ENCODE measurements at regions not wholly inside any gene's neighbourhood (a gene's known extent, or its start where the extent isn't known, plus 50 kb on each side); places are given as distances from the start of the nearest gene placed in this dataset.

DNA sequence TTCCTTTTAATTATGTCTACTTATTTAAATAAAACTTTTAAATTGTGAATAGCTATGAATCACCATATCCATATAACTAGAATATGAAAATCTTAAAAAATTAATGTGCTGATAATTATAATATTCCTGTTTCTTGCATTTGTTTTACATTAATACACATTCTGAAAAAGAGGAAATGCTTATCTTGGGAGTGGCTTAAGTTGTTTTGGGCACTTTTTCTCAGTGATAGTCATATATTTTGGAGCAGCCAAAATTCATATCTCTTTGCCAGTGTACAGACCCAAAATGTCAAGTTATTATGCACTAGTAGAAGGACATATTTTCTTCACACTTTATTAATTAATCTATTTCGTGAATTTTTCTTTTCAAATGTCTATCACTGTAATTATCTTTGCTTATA is 838.5 kb downstream of the USP25 start:
- no peak overlapping the region for H3K27ac Mint-ChIP-seq
- no peaks in the 10 kb centered on the region for H3K4me1 Mint-ChIP-seq
- no peaks in the 10 kb centered on the region for H3K27me3 Mint-ChIP-seq
- H3K4me3 Mint-ChIP-seq = no peak overlapping the region
- no peak for DNase-seq
- no peaks in the 10 kb centered on the region for H3K36me3 Mint-ChIP-seq
- H3K9me3 Mint-ChIP-seq = no peaks in the 10 kb centered on the region

DNA sequence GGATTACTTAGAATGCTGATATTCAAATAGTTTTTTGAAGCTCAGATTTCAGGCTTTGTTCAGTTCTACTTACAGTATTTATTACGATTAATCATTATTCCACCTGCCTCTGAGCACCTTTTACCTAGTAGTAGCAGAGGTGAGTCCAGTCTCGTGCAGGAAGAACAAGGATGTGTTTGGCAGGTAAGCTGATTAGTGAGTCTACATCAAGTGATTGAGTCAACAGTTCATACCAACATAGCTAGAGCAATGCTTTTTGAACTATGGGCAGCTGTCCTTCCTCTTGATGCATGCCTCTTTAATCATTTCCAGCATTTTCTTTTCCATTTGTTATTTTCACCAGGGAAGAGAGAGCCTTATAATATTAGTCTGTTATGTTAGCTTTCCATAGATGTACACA is 838.9 kb downstream of the USP25 start:
- no peak overlapping the region for H3K4me3 Mint-ChIP-seq
- DNase-seq = no peak
- H3K36me3 Mint-ChIP-seq = no peaks in the 10 kb centered on the region
- no peaks in the 10 kb centered on the region for H3K9me3 Mint-ChIP-seq
- H3K27ac Mint-ChIP-seq = no peak overlapping the region
- no peaks in the 10 kb centered on the region for H3K4me1 Mint-ChIP-seq
- no peaks in the 10 kb centered on the region for H3K27me3 Mint-ChIP-seq

DNA sequence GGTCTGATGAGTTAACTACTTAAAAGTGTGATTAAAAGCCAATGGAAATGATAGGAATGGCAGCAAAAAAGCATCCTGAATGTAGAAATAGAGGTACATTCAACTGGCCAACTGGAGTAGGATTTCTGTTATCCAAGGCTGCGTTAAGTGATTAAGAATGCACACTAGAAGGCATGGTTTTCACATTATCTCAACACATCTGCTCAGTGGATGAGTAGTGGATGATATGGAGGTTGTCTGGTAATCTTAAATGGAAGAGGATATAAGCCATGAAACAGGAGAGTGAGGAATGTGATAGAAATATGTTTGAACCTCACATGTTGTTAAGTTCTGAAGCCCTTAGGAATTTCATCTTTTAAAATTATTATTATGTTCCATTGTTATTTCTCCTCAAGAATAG is 839.9 kb downstream of the USP25 start:
- Mint-ChIP-seq H3K27me3 (no peaks in the 10 kb centered on the region), H3K4me3 (no peak overlapping the region), H3K4me1 (no peaks in the 10 kb centered on the region), H3K9me3 (no peaks in the 10 kb centered on the region), H3K27ac (no peak overlapping the region), H3K36me3 (no peaks in the 10 kb centered on the region)
- no peak for DNase-seq

DNA sequence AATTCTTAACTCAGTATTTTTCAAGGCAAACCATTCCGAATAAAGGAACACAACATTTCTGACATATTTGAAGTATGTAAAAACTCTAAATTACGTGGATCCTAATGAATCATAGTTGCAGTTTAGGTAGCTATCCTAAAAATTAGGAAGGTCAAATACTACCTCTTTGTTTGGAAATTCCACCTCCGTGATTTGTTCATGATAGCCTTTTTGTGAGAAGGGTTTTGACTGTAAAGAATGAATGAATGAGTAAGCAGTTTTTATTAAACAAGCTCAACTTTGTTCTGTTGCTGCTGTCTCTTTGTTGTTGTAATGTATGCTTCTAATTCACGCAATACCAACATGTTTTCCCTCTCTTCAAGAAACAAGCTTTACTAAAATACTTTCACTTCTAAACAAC is 840.4 kb downstream of the USP25 start:
- H3K4me3 Mint-ChIP-seq = no peak overlapping the region
- no peaks in the 10 kb centered on the region for H3K27me3 Mint-ChIP-seq
- no peak for DNase-seq
- H3K36me3 Mint-ChIP-seq = no peaks in the 10 kb centered on the region
- H3K4me1 Mint-ChIP-seq = no peaks in the 10 kb centered on the region
- H3K27ac Mint-ChIP-seq = no peak overlapping the region
- H3K9me3 Mint-ChIP-seq = no peaks in the 10 kb centered on the region

DNA sequence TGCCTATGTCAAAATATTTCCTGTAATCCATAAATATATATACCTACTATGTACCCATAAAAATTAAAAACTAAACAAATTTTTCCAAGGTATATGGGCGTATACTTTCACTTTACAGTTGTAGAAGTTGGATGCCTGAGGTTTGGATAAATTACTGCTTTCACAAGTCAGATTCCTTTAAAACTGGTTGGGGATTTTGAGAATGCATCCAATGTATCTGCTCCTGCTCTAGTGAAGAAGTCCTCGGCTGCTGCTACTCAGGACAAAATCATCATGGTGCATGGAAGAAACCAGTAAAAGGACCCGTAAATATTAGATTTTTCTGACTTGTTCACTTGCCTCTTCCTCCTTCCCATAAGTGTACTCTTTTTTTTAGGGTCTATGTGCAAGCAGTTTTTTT is 841.1 kb downstream of the USP25 start:
- Mint-ChIP-seq H3K4me3 (no peak overlapping the region), H3K27ac (no peak overlapping the region), H3K4me1 (no peaks in the 10 kb centered on the region), H3K9me3 (no peaks in the 10 kb centered on the region), H3K27me3 (no peaks in the 10 kb centered on the region), H3K36me3 (no peaks in the 10 kb centered on the region)
- DNase-seq = no peak

DNA sequence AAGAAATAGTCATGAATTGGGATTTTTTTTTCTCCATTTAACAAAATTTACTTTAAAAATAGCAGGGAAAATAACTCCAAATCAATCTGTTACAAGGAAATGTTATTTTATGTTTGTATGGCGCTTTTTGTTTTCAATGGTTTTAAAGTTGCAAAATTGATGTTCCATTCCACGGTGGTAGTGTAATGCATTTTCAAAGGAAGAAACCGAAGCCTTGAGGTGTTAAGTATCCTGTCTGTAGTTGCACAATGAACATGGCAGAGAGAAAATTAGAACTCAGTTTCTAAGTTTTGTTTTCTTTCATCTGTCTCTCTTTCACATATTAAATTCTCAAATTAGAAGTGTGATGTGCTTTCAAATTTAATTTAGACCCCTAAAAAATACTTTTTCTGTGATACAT is 841.8 kb downstream of the USP25 start:
- Mint-ChIP-seq H3K27ac (no peak overlapping the region), H3K4me3 (no peak overlapping the region), H3K27me3 (no peaks in the 10 kb centered on the region), H3K9me3 (no peaks in the 10 kb centered on the region), H3K4me1 (no peaks in the 10 kb centered on the region), H3K36me3 (no peaks in the 10 kb centered on the region)
- no peak for DNase-seq

DNA sequence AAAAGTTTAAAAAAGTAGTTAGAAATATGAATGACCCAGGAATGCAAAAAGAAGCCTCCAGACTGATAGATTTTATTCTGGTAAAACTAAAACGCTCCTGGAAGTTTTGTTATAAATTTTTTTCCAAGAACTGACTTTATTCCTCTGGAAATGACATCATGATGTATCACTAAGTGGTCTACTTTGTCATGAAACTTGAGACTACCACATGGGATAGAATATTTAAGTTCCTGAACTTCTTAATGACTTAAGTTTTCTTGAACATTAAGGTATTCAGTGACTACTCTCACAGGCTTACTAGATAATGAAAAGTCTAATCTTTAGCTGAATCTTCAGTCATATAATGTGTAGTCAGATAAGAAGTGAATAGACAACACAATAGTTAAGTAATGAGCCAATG is 842.2 kb downstream of the USP25 start:
- Mint-ChIP-seq H3K27me3 (no peaks in the 10 kb centered on the region), H3K4me1 (no peaks in the 10 kb centered on the region), H3K27ac (no peak overlapping the region), H3K4me3 (no peak overlapping the region), H3K36me3 (no peaks in the 10 kb centered on the region), H3K9me3 (no peaks in the 10 kb centered on the region)
- no peak for DNase-seq

DNA sequence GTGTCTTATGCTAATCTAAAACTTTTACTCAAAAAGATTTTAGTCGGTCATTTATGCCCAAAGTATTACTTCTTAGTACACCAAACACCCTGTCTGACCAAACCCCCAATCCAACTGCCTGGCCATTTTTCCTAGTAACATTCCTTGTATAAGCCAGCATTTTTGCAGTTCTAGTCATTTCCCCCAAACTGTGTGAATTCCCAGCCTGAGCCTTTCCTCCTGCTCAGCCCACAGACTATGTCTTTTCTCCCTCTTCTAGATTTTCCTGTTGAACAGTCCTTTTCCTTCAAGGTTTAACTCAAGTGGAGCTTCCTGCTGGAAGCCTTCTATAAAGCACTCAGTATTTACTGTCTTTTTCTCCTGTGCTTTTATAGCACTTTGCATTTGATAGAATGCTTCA is 843.8 kb downstream of the USP25 start:
- no peaks in the 10 kb centered on the region for H3K9me3 Mint-ChIP-seq
- no peaks in the 10 kb centered on the region for H3K36me3 Mint-ChIP-seq
- H3K4me1 Mint-ChIP-seq = no peaks in the 10 kb centered on the region
- DNase-seq = no peak
- H3K27ac Mint-ChIP-seq = no peak overlapping the region
- no peaks in the 10 kb centered on the region for H3K27me3 Mint-ChIP-seq
- no peak overlapping the region for H3K4me3 Mint-ChIP-seq

DNA sequence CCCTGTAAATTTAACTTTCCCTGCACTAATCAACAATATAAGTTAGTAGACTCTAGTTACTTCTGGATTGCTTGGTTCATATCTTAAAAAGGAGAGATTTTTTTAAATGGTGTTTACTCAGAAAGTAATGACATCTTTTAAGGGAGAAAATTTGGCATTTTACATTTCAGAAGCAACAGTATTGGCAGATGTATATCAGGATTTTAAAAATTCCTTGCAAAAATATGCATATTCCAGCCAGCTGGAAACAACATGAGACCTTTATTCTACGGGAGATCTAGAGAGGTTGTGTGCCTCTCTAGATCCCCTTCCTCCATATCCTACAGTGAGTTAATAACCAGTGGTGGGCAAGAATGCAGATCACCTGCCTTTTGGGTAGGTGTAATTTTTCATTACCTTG is 848.2 kb downstream of the USP25 start:
- DNase-seq = no peak
- Mint-ChIP-seq H3K27me3 (no peaks in the 10 kb centered on the region), H3K36me3 (no peaks in the 10 kb centered on the region), H3K4me1 (no peaks in the 10 kb centered on the region), H3K4me3 (no peak overlapping the region), H3K27ac (no peak overlapping the region), H3K9me3 (no peaks in the 10 kb centered on the region)

DNA sequence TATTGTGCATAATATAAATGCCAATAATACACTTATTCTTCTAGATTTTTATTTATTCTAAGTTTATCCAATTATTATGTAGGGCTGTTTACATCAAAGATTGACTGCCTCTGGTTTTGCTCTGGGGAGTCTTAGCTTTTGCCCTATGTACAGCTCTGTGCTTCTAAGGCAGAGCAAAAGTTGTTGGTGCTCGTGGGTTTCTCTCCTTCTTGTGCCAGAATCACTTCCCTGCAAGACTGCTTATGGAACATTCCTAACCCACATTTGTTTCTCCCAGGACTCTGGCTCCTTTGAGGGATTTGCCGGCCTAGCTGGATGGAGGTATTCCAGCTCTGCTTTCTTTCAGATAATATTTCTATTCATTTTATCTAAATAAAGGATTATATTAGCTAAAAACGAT is 849.1 kb downstream of the USP25 start:
- Mint-ChIP-seq H3K27ac (no peak overlapping the region), H3K4me1 (no peaks in the 10 kb centered on the region), H3K9me3 (no peaks in the 10 kb centered on the region), H3K4me3 (no peak overlapping the region), H3K27me3 (no peaks in the 10 kb centered on the region), H3K36me3 (no peaks in the 10 kb centered on the region)
- no peak for DNase-seq

DNA sequence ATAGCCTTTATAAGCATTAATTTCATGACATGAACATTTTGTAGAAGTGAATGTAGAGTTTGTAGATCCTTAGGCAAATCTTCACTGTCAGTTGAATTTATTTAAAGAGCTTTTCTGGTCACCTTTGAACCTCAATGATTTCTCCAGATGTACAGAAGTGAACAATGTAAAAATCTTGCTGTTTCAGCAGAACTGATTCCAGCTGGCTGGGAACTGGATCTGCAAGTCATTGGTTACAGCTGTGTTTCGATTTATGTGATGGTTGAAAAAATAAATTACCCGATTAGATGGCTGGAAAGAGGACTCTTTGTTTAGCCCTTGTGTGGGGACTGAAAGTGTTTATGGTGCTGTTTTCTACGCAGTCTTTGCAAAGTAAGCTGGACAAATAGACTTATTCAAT is 849.8 kb downstream of the USP25 start:
- Mint-ChIP-seq H3K27ac (no peak overlapping the region), H3K9me3 (no peaks in the 10 kb centered on the region), H3K4me3 (no peak overlapping the region), H3K4me1 (no peaks in the 10 kb centered on the region), H3K27me3 (no peaks in the 10 kb centered on the region), H3K36me3 (no peaks in the 10 kb centered on the region)
- DNase-seq = no peak

DNA sequence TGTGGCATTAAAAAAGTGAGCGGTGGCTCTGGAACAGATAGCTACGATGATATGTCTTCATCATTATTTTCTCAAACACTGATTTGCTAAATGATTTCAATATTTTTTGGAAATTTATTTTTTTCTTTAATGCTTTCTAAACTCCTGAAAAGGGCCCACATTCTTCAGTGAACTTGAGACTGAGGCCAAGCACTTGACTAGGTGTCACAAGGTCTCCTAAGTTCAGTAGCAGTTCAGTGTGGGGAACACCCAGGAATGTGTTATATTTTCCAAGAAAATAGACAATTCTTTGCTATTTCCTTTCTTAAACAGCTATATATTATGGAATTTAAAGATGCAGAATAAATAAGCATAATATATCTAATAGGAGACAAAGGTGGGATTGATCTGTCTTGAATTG is 850.9 kb downstream of the USP25 start:
- no peaks in the 10 kb centered on the region for H3K4me1 Mint-ChIP-seq
- H3K9me3 Mint-ChIP-seq = no peaks in the 10 kb centered on the region
- no peaks in the 10 kb centered on the region for H3K36me3 Mint-ChIP-seq
- H3K27me3 Mint-ChIP-seq = no peaks in the 10 kb centered on the region
- H3K27ac Mint-ChIP-seq = no peak overlapping the region
- no peak overlapping the region for H3K4me3 Mint-ChIP-seq
- DNase-seq = no peak

DNA sequence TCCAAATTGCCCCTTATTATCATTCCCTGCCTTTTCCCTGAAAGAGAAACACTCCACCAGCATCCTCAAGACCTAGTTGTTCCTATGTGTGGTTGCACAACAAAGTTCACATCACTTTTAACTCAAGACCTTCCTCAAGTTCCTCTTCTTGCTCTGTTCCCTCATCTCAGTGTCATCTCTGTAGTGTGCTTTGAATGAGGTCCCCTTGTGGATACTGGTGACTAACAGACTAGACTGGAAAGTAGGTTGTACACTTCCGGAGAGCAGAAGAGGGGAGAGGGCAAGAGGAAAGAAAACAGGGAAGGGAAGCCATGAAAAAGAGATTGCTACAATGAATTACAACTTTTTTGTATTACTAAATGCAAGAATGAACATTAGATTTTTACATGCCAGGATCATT is 853.8 kb downstream of the USP25 start:
- Mint-ChIP-seq H3K4me1 (no peaks in the 10 kb centered on the region), H3K27ac (no peak overlapping the region), H3K9me3 (no peaks in the 10 kb centered on the region), H3K27me3 (no peaks in the 10 kb centered on the region), H3K4me3 (no peak overlapping the region), H3K36me3 (no peaks in the 10 kb centered on the region)
- DNase-seq = no peak

DNA sequence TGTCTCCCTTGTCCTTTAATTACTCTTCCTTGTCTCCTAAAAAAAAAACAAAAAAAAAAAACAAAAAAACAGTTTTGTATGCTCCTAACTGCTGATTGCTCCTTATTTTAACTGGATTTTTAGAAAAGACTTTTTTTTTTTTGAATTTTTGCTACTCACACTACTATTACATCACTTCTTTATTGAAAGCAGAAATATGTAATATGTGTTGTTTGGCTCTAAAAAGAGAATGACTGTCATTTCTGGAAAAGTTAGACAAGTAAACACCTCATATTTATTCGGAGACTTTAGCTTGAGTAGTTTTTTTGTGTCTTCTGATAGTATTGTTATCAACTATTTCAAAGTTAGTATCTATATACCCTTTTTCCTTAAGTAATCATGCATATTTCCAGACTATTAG is 855.0 kb downstream of the USP25 start:
- H3K4me1 Mint-ChIP-seq = no peaks in the 10 kb centered on the region
- H3K27ac Mint-ChIP-seq = no peak overlapping the region
- DNase-seq = no peak
- H3K9me3 Mint-ChIP-seq = no peaks in the 10 kb centered on the region
- no peak overlapping the region for H3K4me3 Mint-ChIP-seq
- H3K36me3 Mint-ChIP-seq = no peaks in the 10 kb centered on the region
- no peaks in the 10 kb centered on the region for H3K27me3 Mint-ChIP-seq

DNA sequence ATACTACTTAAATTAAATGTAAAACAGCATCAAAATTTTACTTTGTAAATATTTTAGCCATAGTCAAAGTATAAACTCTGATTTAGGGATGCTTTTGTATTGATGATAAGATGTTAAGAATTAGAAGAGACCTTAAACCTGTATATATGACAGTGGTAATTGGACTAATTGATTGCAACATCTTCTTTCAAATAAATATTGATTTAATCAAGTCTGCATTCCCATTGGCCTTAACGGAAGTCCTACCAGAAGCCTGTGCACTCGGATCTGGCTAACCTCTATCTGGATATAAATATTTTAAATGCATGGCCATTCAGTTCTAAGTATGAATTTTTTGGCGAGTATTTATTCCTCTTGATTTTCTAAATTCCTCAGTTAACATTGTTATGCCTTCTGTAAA is 856.1 kb downstream of the USP25 start:
- Mint-ChIP-seq H3K27ac (no peak overlapping the region), H3K4me3 (no peak overlapping the region), H3K27me3 (no peaks in the 10 kb centered on the region), H3K4me1 (no peaks in the 10 kb centered on the region), H3K9me3 (no peaks in the 10 kb centered on the region), H3K36me3 (no peaks in the 10 kb centered on the region)
- no peak for DNase-seq

DNA sequence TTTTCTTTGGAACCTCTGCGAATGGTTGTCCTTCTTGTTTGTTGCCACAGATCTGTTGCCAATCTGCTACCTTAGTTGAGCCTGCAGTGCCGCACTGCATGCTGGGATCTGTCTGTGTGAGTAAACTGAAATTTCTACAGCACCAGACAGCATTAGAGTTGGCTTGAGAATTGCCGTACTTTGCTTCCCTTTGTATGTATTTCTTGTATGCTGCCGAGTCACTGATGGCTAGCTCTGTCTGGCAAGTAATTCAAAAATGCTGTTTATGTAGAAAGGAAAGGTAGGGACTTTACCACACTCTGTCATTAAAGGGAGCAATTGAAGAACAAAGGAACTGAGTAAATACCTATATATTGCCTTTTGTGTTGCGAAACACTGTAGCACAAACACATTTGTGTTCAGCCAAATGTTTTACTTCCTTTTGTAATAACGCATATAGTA is 857.4 kb downstream of the USP25 start:
- H3K4me1 Mint-ChIP-seq = no peaks in the 10 kb centered on the region
- no peak for DNase-seq

DNA sequence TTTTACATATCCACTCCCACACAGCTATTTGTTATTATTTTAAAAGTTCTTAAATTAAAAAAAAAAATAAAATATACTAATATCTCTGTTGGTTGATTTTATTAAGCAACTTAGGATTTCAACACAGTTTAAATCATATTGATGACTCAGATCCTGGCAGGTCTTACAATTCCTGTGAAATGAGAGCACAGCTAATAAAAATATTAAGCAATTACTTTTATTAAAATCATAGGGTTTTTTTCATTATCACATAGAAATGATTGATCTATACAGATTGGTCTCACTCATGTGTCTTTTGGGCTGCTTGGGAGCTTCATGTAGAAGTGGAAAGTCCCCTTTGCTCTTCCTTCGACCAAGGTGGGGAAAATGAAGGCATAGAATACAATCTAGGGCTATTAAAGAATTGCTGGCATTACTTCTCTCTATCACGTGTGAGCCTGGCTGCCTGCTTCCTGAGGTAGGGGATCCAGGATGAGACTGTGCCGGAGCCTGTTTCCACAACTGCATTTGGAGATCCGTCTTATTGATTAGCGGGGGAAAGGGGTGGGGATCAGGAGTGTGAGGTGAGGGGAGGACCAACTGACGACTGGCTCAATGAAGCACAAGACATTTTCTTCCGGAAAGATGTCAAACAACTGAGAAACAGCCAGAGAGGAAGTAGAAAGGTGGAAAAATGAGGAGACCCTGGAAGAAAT is 858.0 kb downstream of the USP25 start:
- Mint-ChIP-seq H3K36me3 (no peaks in the 10 kb centered on the region), H3K4me3 (no peak overlapping the region), H3K9me3 (peaks cover 2% of the 10 kb centered on the region), H3K4me1 (no peaks in the 10 kb centered on the region), H3K27me3 (no peaks in the 10 kb centered on the region), H3K27ac (no peak overlapping the region)
- no peak for DNase-seq

More for the DNA sequence above, 857.4 kb downstream of the USP25 start:
- no peak overlapping the region for H3K4me3 Mint-ChIP-seq
- no peaks in the 10 kb centered on the region for H3K36me3 Mint-ChIP-seq
- no peaks in the 10 kb centered on the region for H3K27me3 Mint-ChIP-seq
- no peak overlapping the region for H3K27ac Mint-ChIP-seq
- H3K9me3 Mint-ChIP-seq = peaks cover under 1% of the 10 kb centered on the region

Data from activated naive CD8-positive, alpha-beta T cell treated with anti-CD3 and anti-CD28 coated beads for 36 hours (primary cell).